IPS-15b (cell line): ENCODE measurements at regions not wholly inside any gene's neighbourhood (a gene's known extent, or its start where the extent isn't known, plus 50 kb on each side); places are given as distances from the start of the nearest gene placed in this dataset.
"Not testable (repeated sequence)": the region's sequence is repeated elsewhere in the genome, so short reads cannot be mapped to it uniquely, and the experiment has no call there.

Experiments used
- H3K27me3 ChIP-seq: one replicate; pipeline ENCODE4 v1.6.1; 2013; ENCODE audit warnings: low read length; ENCODE audit not compliant: control insufficient read depth, insufficient read depth
- H3K36me3 ChIP-seq: one replicate; pipeline ENCODE4 v1.6.1; 2013; ENCODE audit warnings: low read length; ENCODE audit not compliant: control insufficient read depth, insufficient read depth
- H3K4me1 ChIP-seq: one replicate; pipeline ENCODE4 v1.6.1; 2013; ENCODE audit warnings: mild to moderate bottlenecking, low read length; ENCODE audit not compliant: control insufficient read depth, insufficient read depth
- H3K4me3 ChIP-seq: one replicate; pipeline ENCODE4 v1.5.1; 2013; ENCODE audit warnings: low read depth, low read length
- H3K9ac ChIP-seq: one replicate; pipeline ENCODE4 v1.6.1; 2013; ENCODE audit warnings: low read depth, mild to moderate bottlenecking, low read length
- H3K9me3 ChIP-seq: one replicate; pipeline ENCODE4 v1.6.1; 2013; ENCODE audit warnings: mild to moderate bottlenecking, low read length; ENCODE audit not compliant: control insufficient read depth, insufficient read depth

DNA sequence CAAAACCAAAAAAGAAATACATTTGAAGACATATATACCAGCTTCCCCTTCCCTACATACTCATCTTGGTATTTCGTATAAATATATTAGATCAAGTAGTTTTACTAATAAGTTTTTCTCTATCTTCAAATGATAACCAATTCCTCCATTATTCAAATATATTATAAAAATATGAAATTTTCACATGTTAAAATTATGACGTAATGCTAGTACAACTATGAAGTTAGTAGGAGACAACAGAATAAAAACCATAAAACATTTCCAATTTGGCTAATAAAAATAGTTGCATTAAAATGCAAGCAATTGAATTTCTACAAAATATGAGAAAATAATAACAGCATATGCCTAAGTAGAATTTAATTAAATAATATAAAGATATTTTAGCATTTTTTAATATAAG, 501.8 kb upstream of the SLITRK5 start:
- Histone ChIP-seq H3K9ac (no peak overlapping the region), H3K4me1 (no peaks in the 10 kb centered on the region), H3K9me3 (no peaks in the 10 kb centered on the region), H3K27me3 (no peaks in the 10 kb centered on the region), H3K36me3 (no peaks in the 10 kb centered on the region), H3K4me3 (no peak overlapping the region)

DNA sequence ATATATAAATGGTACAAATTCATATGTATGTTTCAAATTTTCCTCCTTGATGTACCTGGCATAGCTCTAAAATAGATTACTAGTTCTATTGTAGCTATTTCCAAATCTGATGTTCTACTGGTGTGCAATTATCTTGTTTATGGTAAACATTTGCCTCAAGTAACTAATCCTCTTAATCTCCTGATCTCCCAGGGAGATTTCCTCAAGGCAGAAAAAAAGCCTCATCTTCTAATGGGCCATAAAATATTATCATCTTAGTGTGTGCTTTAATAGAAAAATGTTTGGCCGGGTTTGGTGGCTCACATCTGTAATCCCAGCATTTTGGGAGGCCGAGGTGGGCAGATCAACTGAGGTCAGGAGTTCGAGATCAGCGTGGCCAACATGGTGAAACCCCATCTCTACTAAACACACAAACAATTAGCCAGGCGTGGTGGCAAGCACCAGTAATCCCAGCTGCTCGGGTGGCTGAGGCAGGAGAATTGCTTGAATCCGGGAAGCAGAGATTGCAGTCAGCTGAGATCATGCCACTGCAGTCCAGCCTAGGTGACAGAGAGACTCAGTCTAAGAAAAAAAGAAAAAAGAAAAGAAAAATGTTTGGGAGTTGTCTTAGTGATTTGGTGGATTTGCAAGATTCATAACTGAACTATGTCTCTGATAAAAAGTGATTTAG, 498.9 kb upstream of the SLITRK5 start:
- H3K4me3 ChIP-seq = no peak overlapping the region
- H3K36me3 ChIP-seq = no peaks in the 10 kb centered on the region
- no peaks in the 10 kb centered on the region for H3K9me3 ChIP-seq
- H3K4me1 ChIP-seq = no peaks in the 10 kb centered on the region
- H3K27me3 ChIP-seq = no peaks in the 10 kb centered on the region
- H3K9ac ChIP-seq = no peak overlapping the region

GRCh38 chr13:87185138-87185537, 486.0 kb upstream of the SLITRK5 start:
- H3K4me1 ChIP-seq, H3K9ac ChIP-seq, H3K36me3 ChIP-seq, H3K9me3 ChIP-seq, H3K4me3 ChIP-seq, H3K27me3 ChIP-seq: not testable (repeated sequence)

- H3K9ac ChIP-seq, H3K36me3 ChIP-seq, H3K27me3 ChIP-seq, H3K4me1 ChIP-seq, H3K9me3 ChIP-seq, H3K4me3 ChIP-seq: not testable (repeated sequence)
Observed at GRCh38 chr13:87186647-87187046, 484.5 kb upstream of the SLITRK5 start.

DNA sequence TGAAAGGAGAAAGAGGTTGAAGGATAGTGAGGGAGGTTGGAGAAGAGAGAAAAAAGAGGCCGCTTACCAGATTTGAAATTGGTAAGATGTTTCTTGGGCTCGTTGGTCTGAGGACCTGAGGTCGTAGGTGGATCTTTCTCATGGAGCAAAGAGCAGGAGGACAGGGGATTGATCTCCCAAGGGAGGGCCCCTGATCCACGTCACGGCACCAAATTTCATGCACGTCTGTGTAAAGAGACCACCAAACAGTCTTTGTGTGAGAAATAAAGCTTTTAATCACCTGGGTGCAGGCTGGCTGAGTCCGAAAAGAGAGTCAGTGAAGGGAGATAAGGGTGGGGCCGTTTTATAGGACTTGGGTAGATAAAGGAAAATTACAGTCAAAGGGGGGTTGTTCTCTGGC, 479.7 kb upstream of the SLITRK5 start:
- not testable (repeated sequence) for H3K9ac ChIP-seq, H3K36me3 ChIP-seq, H3K27me3 ChIP-seq, H3K9me3 ChIP-seq, H3K4me3 ChIP-seq, H3K4me1 ChIP-seq

DNA sequence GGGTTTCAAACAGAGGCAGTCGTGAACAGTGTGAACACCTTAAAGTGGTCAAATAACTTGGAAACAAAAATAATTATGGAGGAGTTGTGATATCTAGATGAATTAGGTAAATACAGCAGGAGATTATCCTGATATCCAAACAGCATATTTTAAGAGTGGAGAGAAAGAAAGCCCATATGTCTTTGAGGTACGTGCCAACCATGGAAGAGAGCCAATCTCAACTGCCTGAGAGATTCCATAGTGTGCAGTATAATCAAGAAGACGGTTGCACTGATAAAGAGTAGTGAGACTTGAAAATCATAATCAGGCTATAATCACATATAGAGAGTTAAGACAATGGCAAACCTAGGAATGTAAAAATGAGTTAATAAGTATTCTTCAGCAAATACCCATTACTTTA, 472.8 kb upstream of the SLITRK5 start:
- Histone ChIP-seq H3K9ac (no peak overlapping the region), H3K36me3 (no peaks in the 10 kb centered on the region), H3K4me3 (no peak overlapping the region)

DNA sequence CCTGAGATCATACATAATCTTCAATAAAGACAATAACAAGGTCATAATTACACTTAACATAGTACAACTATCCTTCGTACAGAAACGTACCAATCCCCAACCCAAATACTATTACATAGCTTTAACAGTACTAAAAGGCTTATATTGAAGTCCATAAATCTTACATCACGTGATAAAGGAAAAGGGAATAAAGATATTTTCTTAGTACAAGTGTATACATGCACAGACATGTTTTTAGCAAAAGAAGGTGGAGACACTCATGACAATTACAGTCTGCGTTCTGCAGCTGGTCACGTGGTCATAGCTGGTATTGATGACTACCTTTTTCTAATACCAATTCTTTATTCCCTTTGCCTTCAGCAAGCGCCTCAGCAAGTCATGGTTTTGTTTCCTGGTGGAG, 464.5 kb upstream of the SLITRK5 start:
- no peaks in the 10 kb centered on the region for H3K9me3 ChIP-seq
- H3K4me3 ChIP-seq = no peak overlapping the region
- H3K4me1 ChIP-seq = no peaks in the 10 kb centered on the region
- H3K36me3 ChIP-seq = no peaks in the 10 kb centered on the region
- no peaks in the 10 kb centered on the region for H3K27me3 ChIP-seq
- H3K9ac ChIP-seq = no peak overlapping the region

More for the DNA sequence above, 472.8 kb upstream of the SLITRK5 start:
- no peaks in the 10 kb centered on the region for H3K9me3 ChIP-seq
- no peaks in the 10 kb centered on the region for H3K4me1 ChIP-seq
- no peaks in the 10 kb centered on the region for H3K27me3 ChIP-seq

DNA sequence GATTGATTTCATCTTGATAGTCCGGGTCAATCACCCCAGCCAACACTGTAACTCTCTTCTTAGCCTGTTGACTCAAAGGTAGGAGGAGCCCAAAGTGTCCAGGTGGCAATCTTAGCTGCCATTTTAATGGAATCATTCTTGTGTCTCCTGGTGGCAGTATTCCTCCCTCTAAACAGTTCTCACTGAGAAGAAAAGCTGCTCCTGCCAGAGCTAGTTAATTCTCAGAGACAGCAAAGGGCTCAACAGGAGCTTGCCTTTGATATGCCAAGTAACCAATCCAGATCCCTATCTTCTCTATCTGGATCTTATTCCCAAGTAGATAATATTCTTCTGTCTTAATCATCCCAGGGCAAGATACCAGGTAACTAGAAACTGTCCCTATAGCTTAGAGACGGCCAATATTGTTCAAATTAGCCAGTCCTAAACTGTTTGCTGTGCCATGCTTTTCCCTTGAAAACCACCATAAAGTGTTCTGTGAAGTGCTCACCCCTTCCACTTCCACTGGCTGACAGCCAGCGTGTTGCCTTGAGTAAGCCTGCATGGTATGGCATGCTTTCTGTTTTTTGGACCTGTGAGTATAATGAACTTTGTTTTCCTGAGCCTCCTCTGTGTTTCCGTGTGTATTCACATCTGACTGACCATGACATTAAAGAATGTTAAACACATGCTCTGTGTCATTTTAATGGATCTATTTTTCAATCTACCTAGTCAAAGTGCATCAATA, 463.7 kb upstream of the SLITRK5 start:
- H3K27me3 ChIP-seq = no peaks in the 10 kb centered on the region
- H3K9me3 ChIP-seq = no peaks in the 10 kb centered on the region
- H3K36me3 ChIP-seq = no peaks in the 10 kb centered on the region
- H3K4me1 ChIP-seq = no peaks in the 10 kb centered on the region
- H3K9ac ChIP-seq = no peak overlapping the region
- no peak overlapping the region for H3K4me3 ChIP-seq

DNA sequence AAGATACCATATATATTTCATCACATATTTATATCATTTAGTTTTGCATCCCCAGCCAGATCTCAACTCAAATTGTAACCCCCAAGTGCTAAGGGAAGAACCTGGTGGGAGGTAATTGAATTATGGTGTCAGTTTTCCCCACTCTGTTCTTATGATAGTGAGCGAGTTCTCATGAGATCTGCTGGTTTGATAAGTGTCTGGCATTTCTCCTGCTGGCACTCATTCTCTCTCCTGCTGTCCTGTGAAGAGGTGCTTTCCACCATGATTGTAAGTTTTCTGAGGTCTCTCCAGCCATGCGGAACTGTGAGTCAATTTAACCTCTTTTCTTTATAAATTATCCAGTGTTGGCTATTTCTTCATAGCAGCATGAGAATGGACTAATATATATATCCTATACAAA, 462.5 kb upstream of the SLITRK5 start:
- H3K36me3 ChIP-seq = no peaks in the 10 kb centered on the region
- no peaks in the 10 kb centered on the region for H3K4me1 ChIP-seq
- H3K27me3 ChIP-seq = no peaks in the 10 kb centered on the region
- H3K9me3 ChIP-seq = no peaks in the 10 kb centered on the region
- no peak overlapping the region for H3K9ac ChIP-seq
- H3K4me3 ChIP-seq = no peak overlapping the region

DNA sequence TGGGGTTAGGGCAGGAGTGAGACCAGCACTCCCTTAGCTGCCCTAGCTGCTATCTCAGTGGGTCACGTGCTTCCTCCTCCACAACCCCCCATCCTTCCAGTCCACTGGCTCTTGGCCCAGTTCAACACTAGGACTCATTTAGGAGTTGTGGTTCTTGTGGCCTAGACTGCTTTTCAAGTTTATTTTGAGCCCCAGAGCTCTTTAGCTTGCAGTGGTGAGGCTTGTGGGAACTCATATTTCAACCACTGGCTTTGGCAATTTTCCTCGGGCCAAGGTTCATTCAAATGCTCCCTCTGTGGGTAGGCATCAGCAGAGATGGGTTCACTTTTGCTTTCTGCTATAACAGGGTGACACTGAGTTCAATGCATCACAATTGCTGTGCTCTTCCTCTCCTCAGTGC, 436.2 kb upstream of the SLITRK5 start:
- Histone ChIP-seq H3K4me3 (no peak overlapping the region), H3K9me3 (no peaks in the 10 kb centered on the region), H3K9ac (no peak overlapping the region), H3K27me3 (no peaks in the 10 kb centered on the region), H3K36me3 (no peaks in the 10 kb centered on the region), H3K4me1 (no peaks in the 10 kb centered on the region)

GRCh38 chr13:87235621-87236020, 435.6 kb upstream of the SLITRK5 start:
- Histone ChIP-seq H3K9ac (no peak overlapping the region), H3K4me1 (no peaks in the 10 kb centered on the region), H3K27me3 (no peaks in the 10 kb centered on the region), H3K9me3 (no peaks in the 10 kb centered on the region), H3K36me3 (no peaks in the 10 kb centered on the region), H3K4me3 (no peak overlapping the region)

DNA sequence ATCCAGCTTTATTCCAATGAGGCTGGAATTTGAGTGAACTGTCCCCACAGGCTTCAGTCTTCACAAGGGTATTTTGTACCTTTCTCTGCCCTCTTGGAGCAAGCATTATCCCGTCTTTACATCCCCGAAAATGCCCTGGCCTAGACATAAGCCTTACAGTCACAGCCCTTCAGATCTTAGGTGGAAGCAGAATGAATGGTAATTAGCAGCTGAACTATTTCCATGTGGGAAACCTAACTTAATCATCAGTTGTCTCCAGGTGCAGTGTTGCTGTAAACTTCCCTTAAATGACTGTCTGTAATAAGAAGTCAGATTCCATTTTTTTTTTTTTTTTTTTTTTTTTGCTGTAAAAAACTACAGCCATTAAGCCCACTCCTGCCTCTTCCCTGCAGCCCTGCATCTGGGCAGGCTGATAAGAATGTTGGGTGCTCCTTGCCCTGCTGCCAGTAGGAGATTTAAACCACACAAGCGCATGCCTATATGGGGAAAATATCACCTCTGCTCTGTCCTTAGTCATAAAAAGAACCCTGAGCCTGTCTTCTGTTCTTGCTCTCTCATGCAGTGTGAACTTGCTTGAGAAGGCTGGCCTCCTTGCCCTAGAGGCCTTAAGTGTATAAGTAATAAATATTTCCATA, 426.8 kb upstream of the SLITRK5 start:
- no peaks in the 10 kb centered on the region for H3K4me1 ChIP-seq
- no peak overlapping the region for H3K9ac ChIP-seq
- H3K9me3 ChIP-seq = no peaks in the 10 kb centered on the region
- H3K4me3 ChIP-seq = no peak overlapping the region
- no peaks in the 10 kb centered on the region for H3K36me3 ChIP-seq
- H3K27me3 ChIP-seq = no peaks in the 10 kb centered on the region
